IMR-90 (cell line): ENCODE measurements at regions not wholly inside any gene's neighbourhood (a gene's known extent, or its start where the extent isn't known, plus 50 kb on each side); places are given as distances from the start of the nearest gene placed in this dataset.

ENCODE experiments used
- BHLHE40 ChIP-seq: fragments of 150-350 bp; IDR thresholded peaks from 2 replicates; pipeline ENCODE4 v1.6.1; 2016; ENCODE audit warnings: mild to moderate bottlenecking, low read depth, low read length
- CHD1 ChIP-seq: IDR thresholded peaks from 2 replicates; pipeline ENCODE4 v1.6.1; 2012; ENCODE audit warnings: low read depth, low read length, improper control_type of control experiment
- CTCF ChIP-seq: conservative IDR thresholded peaks from 2 replicates; pipeline ENCODE4 v1.5.1; 2012; ENCODE audit warnings: mild to moderate bottlenecking, low read depth, low read length, improper control_type of control experiment
- ELK1 ChIP-seq: fragments of 150-350 bp; IDR thresholded peaks from 2 replicates; pipeline ENCODE4 v1.6.1; 2016; ENCODE audit warnings: low read depth, mild to moderate bottlenecking, low read length, moderate library complexity, borderline replicate concordance
- FOS ChIP-seq: fragments of 150-350 bp; IDR thresholded peaks from 2 replicates; pipeline ENCODE4 v1.6.1; 2016; ENCODE audit warnings: low read depth, low read length
- MAZ ChIP-seq: IDR thresholded peaks from 2 replicates; pipeline ENCODE4 v1.6.1; 2012; ENCODE audit warnings: low read depth, mild to moderate bottlenecking, low read length, improper control_type of control experiment, moderate library complexity, borderline replicate concordance
- MXI1 ChIP-seq: IDR thresholded peaks from 2 replicates; pipeline ENCODE4 v1.6.1; 2012; ENCODE audit warnings: low read depth, mild to moderate bottlenecking, low read length, moderate library complexity, borderline replicate concordance
- NFE2L2 ChIP-seq: fragments of 150-350 bp; IDR thresholded peaks from 2 replicates; pipeline ENCODE4 v1.6.1; 2016; ENCODE audit warnings: low read depth, mild to moderate bottlenecking, low read length
- POLR2A ChIP-seq: IDR thresholded peaks from 2 replicates; pipeline ENCODE4 v1.6.1; 2012; ENCODE audit warnings: mild to moderate bottlenecking, low read depth, low read length
- RAD21 ChIP-seq: IDR thresholded peaks from 2 replicates; pipeline ENCODE4 v1.6.1; 2012; ENCODE audit warnings: low read length, improper control_type of control experiment
- RCOR1 ChIP-seq: IDR thresholded peaks from 2 replicates; pipeline ENCODE4 v1.6.1; 2012; ENCODE audit warnings: mild to moderate bottlenecking, low read length, improper control_type of control experiment; ENCODE audit not compliant: insufficient replicate concordance
- RFX5 ChIP-seq: IDR thresholded peaks from 2 replicates; pipeline ENCODE4 v1.8.0; 2012; ENCODE audit warnings: low read depth, mild to moderate bottlenecking, low read length, moderate library complexity
- SMC3 ChIP-seq: fragments of 150-350 bp; IDR thresholded peaks from 2 replicates; pipeline ENCODE4 v1.6.1; 2016; ENCODE audit warnings: low read depth, mild to moderate bottlenecking, antibody characterized with exemption, low read length, moderate library complexity
- USF2 ChIP-seq: fragments of 150-350 bp; IDR thresholded peaks from 2 replicates; pipeline ENCODE4 v1.6.1; 2017; ENCODE audit warnings: mild to moderate bottlenecking, antibody characterized with exemption, low read length, low read depth

GRCh38 chr6:104207635-104208034 is 652.1 kb downstream of the HACE1 start:
- TF ChIP-seq SMC3 (no peak), RFX5 (no peak), POLR2A (no peak), ELK1 (no peak), CTCF (no peak), USF2 (no peak), MAZ (no peak), RAD21 (no peak), CHD1 (no peak), BHLHE40 (no peak), RCOR1 (no peak), NFE2L2 (no peak), FOS (no peak), MXI1 (no peak)
